ENCODE measurements at regions not wholly inside any gene's neighbourhood (a gene's known extent, or its start where the extent isn't known, plus 50 kb on each side); places are given as distances from the start of the nearest gene placed in this dataset.

- no peak for TF ChIP-seq EZH2 (IDR thresholded peaks at IDR 0.05)
- TF ChIP-seq POLR2A (IDR thresholded peaks at IDR 0.05; ENCODE audit: borderline replicate concordance, extremely low read depth, insufficient read depth, insufficient read length), result no peak
- no peak for TF ChIP-seq CTCF (IDR thresholded peaks at IDR 0.05 in 2 of 3, conservative IDR thresholded peaks at IDR 0.05 in 1 of 3; ENCODE audit: borderline replicate concordance in 1 of 3, insufficient read depth in 1 of 3, low read depth in 2 of 3, low read length in 2 of 3)
- no peak for TF ChIP-seq JUND (IDR thresholded peaks at IDR 0.05)
- no peak for TF ChIP-seq RAD21 (IDR thresholded peaks at IDR 0.05; ENCODE audit: low read depth)
- no peak for TF ChIP-seq POLR2AphosphoS5 (IDR thresholded peaks at IDR 0.05; ENCODE audit: low read depth, low read length)
- TF ChIP-seq ATF3 (IDR thresholded peaks at IDR 0.05), result no peak
- TF ChIP-seq ZBTB33 (IDR thresholded peaks at IDR 0.05; ENCODE audit: extremely low read depth, insufficient replicate concordance, low read length), result no peak
- no peak for TF ChIP-seq CEBPB (IDR thresholded peaks at IDR 0.05; ENCODE audit: low read depth)
- TF ChIP-seq ZFX (IDR thresholded peaks at IDR 0.05), result no peak
- TF ChIP-seq SRF (IDR thresholded peaks at IDR 0.05; ENCODE audit: low read depth), result no peak
Measured at GRCh38 chr4:137300776-137301175, 231.5 kb downstream of the PCDH18 start.

Data from HCT116 (cell line).